Cardiac muscle cell (in vitro differentiated cells and primary cell): ENCODE measurements at regions not wholly inside any gene's neighbourhood (a gene's known extent, or its start where the extent isn't known, plus 50 kb on each side); places are given as distances from the start of the nearest gene placed in this dataset.

Experiments used
- DNase-seq, 2 donors: peaks; one replicate each; pipeline versions ENCODE4 v3.0.0 to v3.0.0-alpha.2; 2010 to 2017; ENCODE audit warnings: low read depth in 1 of 2, low spot score in 1 of 2
- H3K27ac ChIP-seq: fragments of 200-600 bp; sonication (generic); 2 replicates; pipeline ENCODE4 v1.5.1; 2016
- H3K27me3 ChIP-seq: fragments of 200-600 bp; sonication (generic); 2 replicates; pipeline ENCODE4 v1.6.0; 2016; ENCODE audit warnings: control low read depth
- H3K36me3 ChIP-seq: fragments of 200-600 bp; sonication (generic); 2 replicates; pipeline ENCODE4 v1.5.1; 2016; ENCODE audit warnings: control low read depth
- H3K4me1 ChIP-seq: fragments of 200-600 bp; sonication (generic); 2 replicates; pipeline ENCODE4 v1.8.1; 2017; ENCODE audit warnings: low read depth, mild to moderate bottlenecking, mixed run types
- H3K4me3 ChIP-seq: fragments of 200-600 bp; sonication (generic); 2 replicates; pipeline ENCODE4 v1.5.1; 2016; ENCODE audit warnings: mild to moderate bottlenecking
- H3K9me3 ChIP-seq: fragments of 200-600 bp; sonication (generic); 2 replicates; pipeline ENCODE4 v1.5.1; 2017; ENCODE audit warnings: low read depth, mild to moderate bottlenecking, control low read depth
- TF ChIP-seq, protein P1 (sequence below): IDR thresholded peaks from 2 replicates; pipeline ENCODE4 v1.5.1; 2012; ENCODE audit warnings: low read depth, mild to moderate bottlenecking, low read length

DNA sequence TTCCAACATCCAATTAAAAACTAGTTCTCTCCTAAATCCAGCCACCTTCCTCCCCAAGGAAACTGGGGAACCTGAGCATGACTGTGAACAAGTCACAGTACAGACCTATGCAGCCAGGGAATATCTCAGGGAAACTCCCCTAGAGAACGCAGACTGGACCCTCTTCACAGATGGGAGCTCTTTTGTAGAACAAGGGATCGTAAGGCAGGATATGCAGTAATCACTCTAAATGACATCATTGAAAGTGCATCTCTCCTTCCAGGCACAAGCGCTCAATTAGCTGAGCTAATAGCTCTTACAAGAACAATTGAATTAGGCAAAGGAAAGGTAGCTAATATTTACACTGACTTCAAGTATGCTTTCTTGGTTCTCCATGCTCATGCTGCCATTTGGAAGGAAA lies 1331.7 kb downstream of the UQCRFS1 start:
- Histone ChIP-seq H3K27me3 (no peaks in the 10 kb centered on the region), H3K27ac (no peak overlapping the region), H3K36me3 (no peaks in the 10 kb centered on the region), H3K9me3 (no peaks in the 10 kb centered on the region), H3K4me3 (no peak overlapping the region), H3K4me1 (no peaks in the 10 kb centered on the region)
- no peak for DNase-seq
- TF ChIP-seq, protein P1, sequence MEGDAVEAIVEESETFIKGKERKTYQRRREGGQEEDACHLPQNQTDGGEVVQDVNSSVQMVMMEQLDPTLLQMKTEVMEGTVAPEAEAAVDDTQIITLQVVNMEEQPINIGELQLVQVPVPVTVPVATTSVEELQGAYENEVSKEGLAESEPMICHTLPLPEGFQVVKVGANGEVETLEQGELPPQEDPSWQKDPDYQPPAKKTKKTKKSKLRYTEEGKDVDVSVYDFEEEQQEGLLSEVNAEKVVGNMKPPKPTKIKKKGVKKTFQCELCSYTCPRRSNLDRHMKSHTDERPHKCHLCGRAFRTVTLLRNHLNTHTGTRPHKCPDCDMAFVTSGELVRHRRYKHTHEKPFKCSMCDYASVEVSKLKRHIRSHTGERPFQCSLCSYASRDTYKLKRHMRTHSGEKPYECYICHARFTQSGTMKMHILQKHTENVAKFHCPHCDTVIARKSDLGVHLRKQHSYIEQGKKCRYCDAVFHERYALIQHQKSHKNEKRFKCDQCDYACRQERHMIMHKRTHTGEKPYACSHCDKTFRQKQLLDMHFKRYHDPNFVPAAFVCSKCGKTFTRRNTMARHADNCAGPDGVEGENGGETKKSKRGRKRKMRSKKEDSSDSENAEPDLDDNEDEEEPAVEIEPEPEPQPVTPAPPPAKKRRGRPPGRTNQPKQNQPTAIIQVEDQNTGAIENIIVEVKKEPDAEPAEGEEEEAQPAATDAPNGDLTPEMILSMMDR: no peak

DNA sequence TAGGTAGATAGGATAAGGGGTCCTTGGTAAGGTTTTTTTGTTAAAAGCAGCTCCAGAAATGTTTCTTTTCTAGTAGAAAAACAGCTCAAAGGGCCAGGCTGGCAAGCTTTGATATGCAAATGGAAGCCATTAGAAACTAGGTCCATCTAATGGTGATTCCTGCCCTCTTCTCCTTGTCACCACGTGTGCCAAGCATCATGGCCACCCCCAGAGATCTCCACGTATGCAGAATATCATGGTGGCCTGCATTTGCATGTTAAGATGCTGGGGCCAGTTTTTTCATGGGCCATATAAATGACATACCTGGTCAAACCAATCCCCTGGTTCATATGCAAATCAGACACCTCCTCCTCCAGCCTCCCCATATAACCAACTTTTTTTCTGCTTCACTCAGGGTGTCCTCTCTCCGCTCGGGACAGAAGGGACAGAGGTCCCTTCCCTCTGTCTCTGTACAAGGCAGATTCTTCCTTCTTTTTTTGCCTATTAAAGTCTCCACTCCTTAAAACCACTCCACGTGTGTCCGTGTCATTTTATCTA lies 1335.9 kb downstream of the UQCRFS1 start:
- no peaks in the 10 kb centered on the region for H3K9me3 ChIP-seq
- H3K4me1 ChIP-seq: no peaks in the 10 kb centered on the region
- DNase-seq: no peak
- no peak overlapping the region for H3K4me3 ChIP-seq
- no peaks in the 10 kb centered on the region for H3K27me3 ChIP-seq
- TF ChIP-seq, protein P1: no peak
- H3K36me3 ChIP-seq: no peaks in the 10 kb centered on the region
- H3K27ac ChIP-seq: no peak overlapping the region

DNA sequence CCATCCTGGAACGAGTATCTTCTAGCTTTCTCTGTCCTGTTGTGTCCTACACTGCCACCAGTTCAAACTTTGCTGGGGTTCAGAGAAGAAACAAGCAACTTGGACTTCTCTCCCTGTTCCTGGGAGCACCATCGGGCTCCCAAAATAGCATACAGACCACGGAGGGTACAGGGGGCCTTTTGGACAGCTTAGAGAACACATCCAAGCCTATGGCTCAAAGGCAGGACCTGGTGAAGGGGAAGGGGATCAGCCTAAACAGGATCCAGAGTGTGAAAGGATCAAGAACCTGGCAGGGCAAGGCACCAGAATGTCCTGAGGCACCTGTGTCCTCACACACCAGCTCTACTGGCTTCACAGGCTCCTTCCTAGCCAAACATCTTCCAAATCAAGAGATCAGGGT lies 1336.5 kb downstream of the UQCRFS1 start:
- no peaks in the 10 kb centered on the region for H3K27me3 ChIP-seq
- TF ChIP-seq, protein P1: no peak
- H3K27ac ChIP-seq: no peak overlapping the region
- no peaks in the 10 kb centered on the region for H3K9me3 ChIP-seq
- no peaks in the 10 kb centered on the region for H3K36me3 ChIP-seq
- no peak overlapping the region for H3K4me3 ChIP-seq
- no peaks in the 10 kb centered on the region for H3K4me1 ChIP-seq
- DNase-seq: no peak

DNA sequence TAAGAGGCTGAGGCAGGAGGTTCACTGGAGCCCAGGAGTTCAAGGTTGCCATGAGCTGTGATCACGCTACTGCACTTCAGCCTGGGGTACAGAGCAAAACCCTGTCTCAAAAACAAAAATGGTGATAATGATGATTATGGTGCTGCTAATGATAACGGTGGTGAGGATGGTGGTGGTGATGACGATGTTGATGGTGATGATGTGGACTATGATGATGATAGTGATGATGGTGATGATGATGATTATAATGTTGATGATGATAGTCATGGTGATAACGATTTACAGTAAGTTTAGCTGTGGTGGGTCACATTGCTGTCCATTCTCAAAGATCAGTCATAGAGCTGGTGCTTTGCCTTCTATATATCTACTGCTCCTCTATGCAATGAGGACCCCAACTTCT lies 1340.6 kb downstream of the UQCRFS1 start:
- Histone ChIP-seq H3K4me3 (no peak overlapping the region), H3K9me3 (no peaks in the 10 kb centered on the region), H3K36me3 (no peaks in the 10 kb centered on the region), H3K27ac (no peak overlapping the region), H3K27me3 (no peaks in the 10 kb centered on the region), H3K4me1 (no peaks in the 10 kb centered on the region)
- TF ChIP-seq, protein P1: no peak
- no peak for DNase-seq

DNA sequence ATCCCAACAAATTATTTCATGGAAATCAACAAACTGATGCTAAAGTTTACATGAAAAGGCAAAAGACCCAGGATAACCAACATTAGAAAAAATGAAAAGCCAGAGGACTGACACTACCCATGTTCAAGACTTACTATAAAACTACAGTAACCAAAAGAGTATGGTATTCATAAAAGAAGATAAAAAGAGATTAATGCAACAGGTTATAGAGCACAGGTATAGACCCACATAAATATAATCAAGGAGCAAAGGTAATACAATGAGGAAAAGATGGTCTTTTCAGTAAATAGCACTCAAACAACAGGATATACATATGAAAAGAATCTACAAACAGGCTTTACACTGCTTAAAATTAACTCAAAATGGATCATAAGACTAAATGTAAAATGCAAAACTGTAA lies 1342.7 kb downstream of the UQCRFS1 start:
- TF ChIP-seq, protein P1: no peak
- Histone ChIP-seq H3K27ac (no peak overlapping the region), H3K4me1 (no peaks in the 10 kb centered on the region), H3K9me3 (no peaks in the 10 kb centered on the region), H3K36me3 (no peaks in the 10 kb centered on the region), H3K27me3 (no peaks in the 10 kb centered on the region), H3K4me3 (no peak overlapping the region)
- DNase-seq: no peak

DNA sequence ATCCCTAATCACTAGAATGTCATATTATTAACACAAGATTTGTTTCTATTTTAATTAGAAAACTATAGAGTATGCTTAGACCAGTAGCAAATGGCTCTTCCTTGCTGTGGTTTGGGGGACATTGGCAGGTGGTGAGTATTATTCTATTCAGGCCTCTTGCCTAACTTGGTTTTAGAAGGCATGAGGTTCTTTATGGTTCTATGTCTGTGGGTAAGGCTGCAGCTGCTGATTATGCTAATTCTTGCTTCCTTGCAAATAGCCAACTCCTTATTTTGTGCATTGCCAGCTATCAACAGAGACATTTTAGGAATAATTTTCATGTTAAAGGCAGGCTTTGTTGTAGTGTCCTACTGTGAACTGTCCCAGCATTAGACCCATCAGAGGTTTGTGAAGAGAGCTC lies 1344.9 kb downstream of the UQCRFS1 start:
- Histone ChIP-seq H3K9me3 (no peaks in the 10 kb centered on the region), H3K36me3 (no peaks in the 10 kb centered on the region), H3K4me3 (no peak overlapping the region), H3K27ac (no peak overlapping the region), H3K4me1 (no peaks in the 10 kb centered on the region), H3K27me3 (no peaks in the 10 kb centered on the region)
- TF ChIP-seq, protein P1: no peak
- DNase-seq: no peak
